ENCODE measurements at regions not wholly inside any gene's neighbourhood (a gene's known extent, or its start where the extent isn't known, plus 50 kb on each side); places are given as distances from the start of the nearest gene placed in this dataset.
A peak's percentile ranks its signal among the peaks of the same experiment; 100 is the strongest.

DNA sequence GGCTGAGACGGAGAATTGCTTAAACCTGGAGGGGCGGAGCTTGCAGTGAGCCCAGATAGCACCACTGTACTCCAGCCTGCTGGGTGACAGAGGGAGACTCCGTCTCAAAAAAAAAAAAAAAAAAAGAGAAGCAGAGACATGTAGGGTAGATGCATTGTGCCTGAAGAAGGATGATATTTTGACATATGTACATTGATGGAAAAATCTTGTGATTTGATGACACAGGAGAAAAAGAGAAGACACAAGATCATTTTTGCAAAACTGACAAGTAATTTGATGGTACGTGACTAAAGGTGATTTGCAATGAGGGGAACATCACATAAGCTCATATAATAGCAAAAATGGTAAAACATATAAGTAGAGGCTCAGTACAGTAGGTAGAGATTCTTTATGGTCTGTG is 340.1 kb upstream of the FSTL5 start:
- Histone ChIP-seq H3K27ac (no peak overlapping the region), H3K27me3 (no peaks in the 10 kb centered on the region), H3K4me3 (no peak overlapping the region), H3K9me3 (no peaks in the 10 kb centered on the region), H3K4me1 (no peaks in the 10 kb centered on the region), H3K36me3 (no peaks in the 10 kb centered on the region)
- DNase-seq, result no peak
- intact Hi-C loops (cut with DNase I; ENCODE audit: low total_unique reads), result no loop called here
- TF ChIP-seq, protein P1, sequence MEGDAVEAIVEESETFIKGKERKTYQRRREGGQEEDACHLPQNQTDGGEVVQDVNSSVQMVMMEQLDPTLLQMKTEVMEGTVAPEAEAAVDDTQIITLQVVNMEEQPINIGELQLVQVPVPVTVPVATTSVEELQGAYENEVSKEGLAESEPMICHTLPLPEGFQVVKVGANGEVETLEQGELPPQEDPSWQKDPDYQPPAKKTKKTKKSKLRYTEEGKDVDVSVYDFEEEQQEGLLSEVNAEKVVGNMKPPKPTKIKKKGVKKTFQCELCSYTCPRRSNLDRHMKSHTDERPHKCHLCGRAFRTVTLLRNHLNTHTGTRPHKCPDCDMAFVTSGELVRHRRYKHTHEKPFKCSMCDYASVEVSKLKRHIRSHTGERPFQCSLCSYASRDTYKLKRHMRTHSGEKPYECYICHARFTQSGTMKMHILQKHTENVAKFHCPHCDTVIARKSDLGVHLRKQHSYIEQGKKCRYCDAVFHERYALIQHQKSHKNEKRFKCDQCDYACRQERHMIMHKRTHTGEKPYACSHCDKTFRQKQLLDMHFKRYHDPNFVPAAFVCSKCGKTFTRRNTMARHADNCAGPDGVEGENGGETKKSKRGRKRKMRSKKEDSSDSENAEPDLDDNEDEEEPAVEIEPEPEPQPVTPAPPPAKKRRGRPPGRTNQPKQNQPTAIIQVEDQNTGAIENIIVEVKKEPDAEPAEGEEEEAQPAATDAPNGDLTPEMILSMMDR (IDR thresholded peaks at IDR 0.05), result no peak
- TF ChIP-seq POLR2A (IDR thresholded peaks at IDR 0.05), result no peak

DNA sequence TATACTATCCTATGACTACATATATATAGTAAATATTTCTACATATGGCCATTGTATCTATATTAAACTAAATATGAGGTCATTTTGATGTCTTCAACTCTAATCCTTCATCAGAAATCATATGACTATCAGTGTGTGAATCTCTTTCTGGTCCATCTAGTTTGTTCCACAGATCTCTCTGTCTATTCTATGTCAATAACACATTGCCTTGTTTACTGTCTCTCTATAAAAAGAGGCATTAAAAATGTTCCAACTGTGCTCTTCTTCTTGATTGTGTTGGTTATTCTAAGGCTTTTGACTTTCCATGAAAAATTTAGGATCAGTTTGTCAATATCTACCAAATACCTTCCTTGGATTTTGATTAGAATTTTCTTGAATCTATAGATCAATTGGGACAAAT is 338.3 kb upstream of the FSTL5 start:
- intact Hi-C loops (cut with DNase I; ENCODE audit: low total_unique reads), result no loop called here
- no peak overlapping the region for H3K4me3 ChIP-seq
- H3K36me3 ChIP-seq, result no peaks in the 10 kb centered on the region
- no peak for DNase-seq
- H3K27ac ChIP-seq, result no peak overlapping the region
- H3K4me1 ChIP-seq, result no peaks in the 10 kb centered on the region
- no peaks in the 10 kb centered on the region for H3K27me3 ChIP-seq
- no peaks in the 10 kb centered on the region for H3K9me3 ChIP-seq
- no peak for TF ChIP-seq POLR2A (IDR thresholded peaks at IDR 0.05)
- TF ChIP-seq, protein P1 (IDR thresholded peaks at IDR 0.05), result no peak

DNA sequence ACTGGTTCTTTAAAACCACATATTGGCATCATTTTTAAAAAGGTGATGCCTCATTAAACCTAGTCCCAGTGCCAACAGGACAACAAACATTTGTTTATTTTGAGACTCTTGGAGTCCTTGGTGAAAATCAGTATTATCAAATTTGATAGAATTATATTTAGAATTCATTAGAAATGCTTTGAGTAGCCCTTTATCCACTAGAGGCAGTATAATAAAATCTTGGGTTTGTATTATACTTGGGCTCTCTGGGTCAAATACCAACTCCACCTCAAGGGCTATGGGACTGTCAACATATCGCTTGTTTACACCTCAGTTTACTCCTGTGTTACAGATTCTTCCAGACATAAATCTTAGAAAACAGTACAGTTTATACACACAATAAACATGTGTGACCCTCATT is 335.7 kb upstream of the FSTL5 start:
- H3K27me3 ChIP-seq, result no peaks in the 10 kb centered on the region
- no peak for DNase-seq
- H3K9me3 ChIP-seq, result no peaks in the 10 kb centered on the region
- H3K36me3 ChIP-seq, result no peaks in the 10 kb centered on the region
- TF ChIP-seq, protein P1 (IDR thresholded peaks at IDR 0.05), result no peak
- no peak for TF ChIP-seq POLR2A (IDR thresholded peaks at IDR 0.05)
- H3K4me1 ChIP-seq, result no peaks in the 10 kb centered on the region
- no peak overlapping the region for H3K27ac ChIP-seq
- intact Hi-C loops (cut with DNase I; ENCODE audit: low total_unique reads), result no loop called here
- H3K4me3 ChIP-seq, result no peak overlapping the region

DNA sequence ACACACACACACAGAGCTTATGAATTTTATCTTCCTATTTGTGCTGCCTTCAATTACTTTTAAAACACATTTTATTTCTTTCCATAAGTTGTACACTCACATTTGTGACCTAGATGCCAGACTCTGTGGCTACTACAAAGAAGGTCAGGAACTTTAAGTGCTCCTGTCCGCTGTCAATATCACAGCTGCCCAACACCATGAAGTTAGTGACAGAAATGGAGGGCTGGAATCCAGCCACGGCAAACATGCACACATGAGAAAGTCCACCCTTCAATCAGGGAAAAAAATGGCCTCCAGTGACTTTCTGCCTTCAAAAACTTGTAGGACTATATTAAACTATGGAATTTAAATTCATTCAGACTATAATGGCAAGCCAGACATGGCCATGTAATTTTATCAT is 334.4 kb upstream of the FSTL5 start:
- TF ChIP-seq POLR2A (IDR thresholded peaks at IDR 0.05), result no peak
- TF ChIP-seq, protein P1 (IDR thresholded peaks at IDR 0.05), result no peak
- Histone ChIP-seq H3K27me3 (no peaks in the 10 kb centered on the region), H3K4me3 (no peak overlapping the region), H3K36me3 (no peaks in the 10 kb centered on the region), H3K27ac (no peak overlapping the region), H3K9me3 (no peaks in the 10 kb centered on the region), H3K4me1 (no peaks in the 10 kb centered on the region)
- DNase-seq, result no peak
- intact Hi-C loops (cut with DNase I; ENCODE audit: low total_unique reads), result no loop called here

DNA sequence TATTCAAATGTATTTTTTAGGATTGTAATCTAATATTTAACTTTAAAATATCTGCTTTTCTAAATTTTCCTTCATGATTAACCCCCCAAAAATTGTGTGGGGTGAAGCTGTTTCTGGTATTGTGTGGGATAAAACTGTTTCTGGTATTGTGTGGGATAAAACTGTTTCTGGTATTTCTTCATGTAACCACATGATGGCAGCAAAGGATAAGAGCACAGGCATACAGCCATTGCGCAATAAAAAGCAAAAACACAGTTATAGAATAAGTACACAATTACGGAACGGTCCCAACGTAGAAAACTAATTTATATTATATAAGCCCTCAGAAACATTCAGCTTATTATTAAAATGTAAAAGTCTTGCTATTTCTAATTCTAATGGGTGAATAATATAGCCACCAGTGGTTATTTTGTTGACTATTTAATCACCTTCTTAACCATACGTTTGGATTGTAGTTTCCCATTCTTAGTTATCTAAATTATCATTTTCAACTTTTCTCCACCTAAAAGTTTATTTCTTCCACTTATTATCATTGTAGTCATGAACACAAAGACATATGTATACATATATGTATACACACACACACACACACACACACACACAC is 333.9 kb upstream of the FSTL5 start:
- DNase-seq, result no peak
- H3K27ac ChIP-seq, result no peak overlapping the region
- no peaks in the 10 kb centered on the region for H3K4me1 ChIP-seq
- intact Hi-C loops (cut with DNase I; ENCODE audit: low total_unique reads), result no loop called here
- H3K4me3 ChIP-seq, result no peak overlapping the region
- no peak for TF ChIP-seq POLR2A (IDR thresholded peaks at IDR 0.05)
- TF ChIP-seq, protein P1 (IDR thresholded peaks at IDR 0.05), result peak; percentile 76 to 86 (median 85)
- H3K36me3 ChIP-seq, result no peaks in the 10 kb centered on the region
- no peaks in the 10 kb centered on the region for H3K9me3 ChIP-seq
- H3K27me3 ChIP-seq, result no peaks in the 10 kb centered on the region

Data from uterus (tissue), 3 donors.